Erythroblast (primary cell): ENCODE measurements at regions not wholly inside any gene's neighbourhood (a gene's known extent, or its start where the extent isn't known, plus 50 kb on each side); places are given as distances from the start of the nearest gene placed in this dataset.

Experiments used
- GATA1 ChIP-seq: IDR thresholded peaks from 2 replicates; pipeline ENCODE4 v1.6.1; 2011; ENCODE audit warnings: low read depth, mild to moderate bottlenecking, control low read depth, low read length, moderate library complexity
- POLR2A ChIP-seq: IDR thresholded peaks from 2 replicates; pipeline ENCODE4 v1.6.1; 2011; ENCODE audit warnings: mild to moderate bottlenecking, low read length

GRCh38 chr22:48927591-48927990 lies 900.1 kb downstream of the BRD1 start:
- TF ChIP-seq POLR2A: no peak
- no peak for TF ChIP-seq GATA1
